GM10248 (cell line): ENCODE measurements at regions not wholly inside any gene's neighbourhood (a gene's known extent, or its start where the extent isn't known, plus 50 kb on each side); places are given as distances from the start of the nearest gene placed in this dataset.

Source experiments
- CTCF ChIA-PET: fragments of 300-600 bp; sonication (Branson Sonifier 250); formaldehyde crosslinking; extraction: SDS; loops from one replicate; lab custom pipeline; 2021; ENCODE audit warnings: antibody characterized with exemption; lab: Yijun Ruan, JAX
- POLR2A ChIA-PET: fragments of 350-650 bp; sonication (Branson Sonifier 250); formaldehyde crosslinking; extraction: SDS; loops from one replicate; lab custom pipeline; 2020; ENCODE audit warnings: antibody characterized with exemption; lab: Yijun Ruan, JAX
- DNase-seq: peaks from one replicate; pipeline ENCODE4 v3.0.0; 2012; ENCODE audit errors: extremely low spot score
- TF ChIP-seq, protein P1 (sequence below): IDR thresholded peaks from 2 replicates; pipeline ENCODE4 v1.5.1; 2012; ENCODE audit warnings: mild to moderate bottlenecking, low read depth; ENCODE audit errors: extremely low read depth, missing control alignments, control extremely low read depth

GRCh38 chr12:59020073-59020946 is 100.0 kb upstream of the LRIG3 start:
- ChIA-PET POLR2A (no interaction called here), CTCF (no interaction called here)
- no peak for DNase-seq
- TF ChIP-seq, protein P1, sequence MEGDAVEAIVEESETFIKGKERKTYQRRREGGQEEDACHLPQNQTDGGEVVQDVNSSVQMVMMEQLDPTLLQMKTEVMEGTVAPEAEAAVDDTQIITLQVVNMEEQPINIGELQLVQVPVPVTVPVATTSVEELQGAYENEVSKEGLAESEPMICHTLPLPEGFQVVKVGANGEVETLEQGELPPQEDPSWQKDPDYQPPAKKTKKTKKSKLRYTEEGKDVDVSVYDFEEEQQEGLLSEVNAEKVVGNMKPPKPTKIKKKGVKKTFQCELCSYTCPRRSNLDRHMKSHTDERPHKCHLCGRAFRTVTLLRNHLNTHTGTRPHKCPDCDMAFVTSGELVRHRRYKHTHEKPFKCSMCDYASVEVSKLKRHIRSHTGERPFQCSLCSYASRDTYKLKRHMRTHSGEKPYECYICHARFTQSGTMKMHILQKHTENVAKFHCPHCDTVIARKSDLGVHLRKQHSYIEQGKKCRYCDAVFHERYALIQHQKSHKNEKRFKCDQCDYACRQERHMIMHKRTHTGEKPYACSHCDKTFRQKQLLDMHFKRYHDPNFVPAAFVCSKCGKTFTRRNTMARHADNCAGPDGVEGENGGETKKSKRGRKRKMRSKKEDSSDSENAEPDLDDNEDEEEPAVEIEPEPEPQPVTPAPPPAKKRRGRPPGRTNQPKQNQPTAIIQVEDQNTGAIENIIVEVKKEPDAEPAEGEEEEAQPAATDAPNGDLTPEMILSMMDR, result no peak

DNA sequence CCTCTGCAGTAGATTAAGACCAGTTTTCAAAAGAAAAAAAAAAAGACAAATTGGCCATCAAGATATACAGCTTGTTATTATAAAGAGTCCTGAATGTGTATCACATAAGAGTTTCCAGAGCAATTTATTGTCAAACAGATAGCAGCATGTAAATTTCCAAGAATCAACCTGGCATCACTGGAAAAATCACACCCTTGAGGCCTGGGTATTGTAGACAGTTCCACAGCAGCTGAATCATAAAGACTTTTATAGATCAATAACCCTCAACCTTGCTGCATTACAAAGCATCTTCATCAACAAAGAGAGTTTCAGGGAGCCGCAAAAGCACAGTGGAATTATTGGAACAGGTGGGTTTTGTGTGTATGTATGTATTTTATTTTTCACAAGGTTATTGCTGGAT is 94.6 kb upstream of the LRIG3 start:
- POLR2A ChIA-PET, result no interaction called here
- CTCF ChIA-PET, result interaction anchor here (1.5 kb wide), 1 partner anchor 54 kb away, joined by 3 read pairs; no protein-coding TSS in a partner anchor
- TF ChIP-seq, protein P1, result no peak
- no peak for DNase-seq

GRCh38 chr12:59010941-59011340 is 90.6 kb upstream of the LRIG3 start:
- ChIA-PET CTCF (no interaction called here), POLR2A (no interaction called here)
- no peak for DNase-seq
- TF ChIP-seq, protein P1, result no peak

- DNase-seq, result no peak
- TF ChIP-seq, protein P1, result no peak
- POLR2A ChIA-PET, result no interaction called here
- CTCF ChIA-PET, result no interaction called here
These were observed 89.8 kb upstream of the LRIG3 start for GRCh38 chr12:59010118-59010517.

GRCh38 chr12:59007620-59008019 is 87.3 kb upstream of the LRIG3 start:
- TF ChIP-seq, protein P1, result no peak
- ChIA-PET POLR2A (no interaction called here), CTCF (interaction anchor here (1.3 kb wide), 1 partner anchor 38 kb away, joined by 5 read pairs; no protein-coding TSS in a partner anchor)
- no peak for DNase-seq

- POLR2A ChIA-PET, result no interaction called here
These were observed 85.1 kb upstream of the LRIG3 start for GRCh38 chr12:59005193-59005955.

More at GRCh38 chr12:59005193-59005955, 85.1 kb upstream of the LRIG3 start:
- TF ChIP-seq, protein P1, result no peak
- CTCF ChIA-PET, result no interaction called here
- DNase-seq, result no peak
